ENCODE measurements at regions not wholly inside any gene's neighbourhood (a gene's known extent, or its start where the extent isn't known, plus 50 kb on each side); places are given as distances from the start of the nearest gene placed in this dataset.
"Not testable (repeated sequence)": the region's sequence is repeated elsewhere in the genome, so short reads cannot be mapped to it uniquely, and the experiment has no call there.

- H3K4me3 ChIP-seq (ENCODE audit: low read depth, low read length): no peak overlapping the region
These were observed 1592.6 kb downstream of the GRIK2 start for GRCh38 chr6:102986086-102986485.

GRCh38 chr6:102984357-102984756, 1590.8 kb downstream of the GRIK2 start:
- DNase-seq (ENCODE audit: low read depth): no peak
- no peak overlapping the region for H3K4me3 ChIP-seq (ENCODE audit: low read depth, low read length)

More at GRCh38 chr6:102986086-102986485, 1592.6 kb downstream of the GRIK2 start:
- DNase-seq (ENCODE audit: low read depth): no peak

DNA sequence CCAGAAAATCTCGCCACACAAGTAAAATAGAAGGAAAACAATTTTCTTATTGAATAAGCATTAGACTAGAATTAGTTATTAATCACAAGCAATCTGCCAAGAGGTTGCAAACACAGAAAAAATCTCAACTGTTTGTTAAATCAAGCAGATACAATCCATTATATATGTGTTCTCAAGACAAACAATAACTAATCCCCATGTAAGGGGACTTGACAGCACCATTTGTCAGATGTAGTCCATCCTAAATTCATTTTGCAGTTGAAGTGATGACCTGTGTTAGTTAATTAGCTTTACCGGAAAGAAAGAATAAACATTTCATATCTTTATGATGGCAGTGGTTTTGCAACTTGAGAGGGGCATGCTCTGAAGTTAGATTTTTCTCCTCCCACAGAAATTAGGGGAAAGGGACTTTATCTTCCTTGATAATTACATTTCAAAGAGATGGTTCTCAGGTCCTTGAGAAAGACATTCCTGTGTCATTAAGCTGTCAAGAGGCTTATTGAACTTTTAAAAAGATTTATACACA, 1588.0 kb downstream of the GRIK2 start:
- H3K4me3 ChIP-seq (ENCODE audit: low read depth, low read length): no peak overlapping the region
- DNase-seq (ENCODE audit: low read depth): no peak

DNA sequence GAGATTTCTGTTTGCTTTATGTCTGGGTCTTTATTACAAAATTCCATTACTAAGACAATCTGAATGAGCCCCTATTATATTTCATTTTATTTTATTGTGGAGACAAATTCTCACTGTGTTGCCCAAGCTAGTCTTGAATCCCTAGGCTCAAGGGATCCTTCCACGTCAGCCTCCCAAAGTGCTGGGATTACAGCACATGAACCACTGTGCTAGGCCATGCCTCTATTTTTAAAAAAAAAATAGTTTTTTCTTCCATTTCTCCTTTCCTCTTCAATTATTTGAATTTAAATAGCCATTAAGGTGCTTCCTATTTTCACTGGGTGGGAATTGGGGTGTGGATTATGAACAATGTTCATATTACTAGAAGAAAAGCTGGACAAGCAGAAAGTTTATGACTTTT, 1587.4 kb downstream of the GRIK2 start:
- DNase-seq (ENCODE audit: low read depth): no peak
- H3K4me3 ChIP-seq (ENCODE audit: low read depth, low read length): no peak overlapping the region

- DNase-seq (ENCODE audit: low read depth): no peak
- H3K4me3 ChIP-seq (ENCODE audit: low read depth, low read length): no peak overlapping the region
These were observed 1568.4 kb downstream of the GRIK2 start for GRCh38 chr6:102961902-102962301.

DNA sequence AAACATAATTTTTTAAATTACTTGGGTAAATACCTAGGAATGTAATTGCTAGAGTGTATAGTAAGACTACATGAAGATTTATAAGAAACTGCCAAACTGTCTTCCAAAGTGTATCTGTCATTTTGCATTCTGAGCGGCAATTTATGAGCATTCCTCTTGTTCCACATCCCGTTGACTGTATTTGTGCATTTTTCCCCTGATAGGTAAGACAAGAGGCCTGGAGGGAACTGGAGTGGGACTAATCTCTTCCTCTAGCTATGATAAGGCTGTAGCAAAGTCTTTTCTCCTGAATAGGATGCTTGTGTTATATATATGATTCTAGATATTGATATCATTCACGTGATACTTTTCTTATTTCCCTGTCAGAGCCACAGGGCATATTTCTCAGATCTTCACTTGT, 1557.5 kb downstream of the GRIK2 start:
- H3K4me3 ChIP-seq (ENCODE audit: low read depth, low read length): no peak overlapping the region
- DNase-seq (ENCODE audit: low read depth): no peak

DNA sequence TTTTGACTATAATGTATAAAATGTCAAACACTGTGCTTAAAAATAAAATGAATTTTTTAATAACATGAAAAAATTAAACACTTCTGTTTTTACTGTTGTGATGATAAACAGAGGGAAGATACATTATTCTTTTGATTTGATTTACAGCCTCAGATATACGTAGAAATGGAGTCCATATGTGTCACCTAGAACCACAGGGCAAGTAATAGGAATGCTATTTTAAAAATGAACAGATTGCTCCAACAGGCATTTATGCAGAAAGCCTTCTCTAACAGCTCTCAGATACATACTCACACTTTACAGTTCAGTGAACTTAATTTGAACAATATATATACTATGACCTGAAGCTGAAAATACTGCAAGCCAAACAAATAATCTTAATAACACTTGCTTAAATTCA, 1551.0 kb downstream of the GRIK2 start:
- DNase-seq (ENCODE audit: low read depth): no peak
- no peak overlapping the region for H3K4me3 ChIP-seq (ENCODE audit: low read depth, low read length)

DNA sequence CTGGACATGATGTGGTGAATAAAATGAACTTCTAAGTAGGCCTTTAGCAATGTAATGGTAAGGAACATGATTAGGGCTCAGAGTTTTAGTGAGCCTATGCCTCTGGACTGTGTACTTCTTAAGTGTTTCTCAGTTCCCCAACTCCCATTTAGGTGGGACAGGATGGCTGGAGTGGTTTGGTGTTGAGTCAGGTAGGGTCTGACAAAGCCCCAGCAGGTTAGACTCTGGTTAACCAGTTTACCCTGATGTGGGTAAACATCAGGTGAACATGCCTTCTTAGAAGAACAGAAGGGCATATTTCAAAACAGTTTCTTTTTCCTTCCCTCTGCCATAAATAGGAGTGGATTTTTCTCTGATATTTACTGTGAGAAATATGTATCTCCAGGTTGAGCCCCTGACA, 1548.7 kb downstream of the GRIK2 start:
- no peak for DNase-seq (ENCODE audit: low read depth)
- no peak overlapping the region for H3K4me3 ChIP-seq (ENCODE audit: low read depth, low read length)

- no peak for DNase-seq (ENCODE audit: low read depth)
- no peak overlapping the region for H3K4me3 ChIP-seq (ENCODE audit: low read depth, low read length)
These were observed 1543.5 kb downstream of the GRIK2 start for GRCh38 chr6:102936959-102937358.

DNA sequence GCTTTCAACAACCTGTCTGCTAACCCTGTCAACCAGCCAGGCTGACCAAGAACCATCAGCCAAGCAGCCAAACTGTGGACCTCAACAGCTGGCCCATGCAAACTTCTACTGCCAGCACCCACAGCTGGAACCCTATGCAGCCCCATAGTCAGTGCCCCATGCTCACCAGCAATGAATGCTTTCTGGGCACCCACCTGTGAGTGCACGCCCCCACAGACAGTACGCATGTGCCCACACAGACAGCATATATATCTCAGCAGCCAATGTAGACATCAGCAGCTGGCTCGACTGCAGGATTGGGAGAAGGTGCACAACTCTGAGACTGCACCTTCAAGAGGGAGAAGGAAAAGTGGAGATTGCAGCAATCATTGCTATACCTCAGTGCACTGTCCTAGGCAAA, 1534.6 kb downstream of the GRIK2 start:
- no peak for DNase-seq (ENCODE audit: low read depth)
- H3K4me3 ChIP-seq (ENCODE audit: low read depth, low read length): no peak overlapping the region

DNA sequence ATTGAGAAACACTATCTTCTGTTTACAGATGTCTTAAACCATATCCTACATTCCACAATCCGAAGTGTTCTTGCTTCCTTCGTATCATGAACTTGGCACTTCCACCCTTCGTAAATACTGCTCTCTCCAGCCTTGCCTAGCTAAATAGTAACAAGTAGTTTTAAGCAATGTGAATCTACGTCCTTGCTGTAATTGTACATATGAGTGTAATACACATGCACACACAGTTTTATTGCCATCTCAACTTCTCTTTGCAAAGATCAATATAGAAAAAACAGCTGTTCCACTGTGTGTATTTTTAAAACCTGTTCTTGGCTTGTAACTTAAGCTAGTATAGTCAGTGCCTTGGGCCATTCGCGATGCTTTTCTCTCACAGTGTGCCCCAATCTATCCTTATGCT, 1524.7 kb downstream of the GRIK2 start:
- no peak for DNase-seq (ENCODE audit: low read depth)

DNA sequence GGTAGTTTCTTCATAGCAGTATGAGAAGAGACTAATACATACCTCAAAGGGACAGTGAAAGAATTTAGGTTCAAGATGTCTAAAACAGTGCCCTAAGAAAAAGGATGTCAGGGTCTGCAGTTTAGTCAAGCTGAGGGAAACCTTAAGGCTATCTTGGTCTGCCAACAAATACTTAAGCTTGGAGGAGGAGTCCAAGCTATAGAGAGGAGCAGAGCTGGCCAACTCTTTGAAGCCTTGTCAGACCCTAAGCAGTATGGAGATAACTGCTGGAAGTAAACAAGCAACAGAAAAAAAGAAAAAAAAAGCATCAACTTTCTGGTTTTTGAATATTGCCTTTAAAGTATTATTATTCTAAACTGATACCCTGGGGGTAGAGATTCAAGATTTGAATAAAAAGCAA, 1518.1 kb downstream of the GRIK2 start:
- DNase-seq (ENCODE audit: low read depth): no peak

More for the DNA sequence above, 1524.7 kb downstream of the GRIK2 start:
- H3K4me3 ChIP-seq (ENCODE audit: low read depth, low read length): no peak overlapping the region

GRCh38 chr6:102910701-102911139, 1517.2 kb downstream of the GRIK2 start:
- not testable (repeated sequence) for H3K4me3 ChIP-seq (ENCODE audit: low read depth, low read length); DNase-seq (ENCODE audit: low read depth)

More for the DNA sequence above, 1518.1 kb downstream of the GRIK2 start:
- no peak overlapping the region for H3K4me3 ChIP-seq (ENCODE audit: low read depth, low read length)

DNA sequence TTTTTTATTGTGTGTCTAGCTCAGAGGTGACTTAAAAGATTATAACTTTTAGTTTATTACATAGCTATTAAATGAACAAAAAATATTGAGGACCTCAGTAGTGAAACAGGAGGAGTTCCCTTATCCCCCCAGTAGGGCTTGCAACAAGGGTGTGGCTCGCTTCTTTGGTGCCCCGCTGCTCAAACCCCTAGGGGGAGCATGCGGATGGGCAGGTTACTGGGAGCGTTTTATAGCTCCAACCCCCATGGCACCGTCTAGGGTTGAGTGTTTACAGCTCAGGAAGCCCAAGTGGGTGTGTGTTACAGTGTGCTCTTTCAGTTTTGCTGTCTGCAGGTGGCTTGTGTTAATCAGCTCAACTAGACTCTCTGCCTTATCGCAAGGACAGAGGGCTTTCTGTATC, 1513.7 kb downstream of the GRIK2 start:
- DNase-seq (ENCODE audit: low read depth): no peak
- H3K4me3 ChIP-seq (ENCODE audit: low read depth, low read length): no peak overlapping the region

- DNase-seq (ENCODE audit: low read depth): no peak
- no peak overlapping the region for H3K4me3 ChIP-seq (ENCODE audit: low read depth, low read length)
These were observed 1509.0 kb downstream of the GRIK2 start for GRCh38 chr6:102902471-102902870.

GRCh38 chr6:102895683-102896082, 1502.2 kb downstream of the GRIK2 start:
- H3K4me3 ChIP-seq (ENCODE audit: low read depth, low read length): no peak overlapping the region
- no peak for DNase-seq (ENCODE audit: low read depth)

GRCh38 chr6:102885165-102885564, 1491.7 kb downstream of the GRIK2 start:
- no peak for DNase-seq (ENCODE audit: low read depth)
- H3K4me3 ChIP-seq (ENCODE audit: low read depth, low read length): no peak overlapping the region

- H3K4me3 ChIP-seq (ENCODE audit: low read depth, low read length): no peak overlapping the region
- no peak for DNase-seq (ENCODE audit: low read depth)
These were observed 1459.9 kb downstream of the GRIK2 start for GRCh38 chr6:102853249-102853955.

- H3K4me3 ChIP-seq (ENCODE audit: low read depth, low read length): no peak overlapping the region
- DNase-seq (ENCODE audit: low read depth): no peak
These were observed 1455.3 kb downstream of the GRIK2 start for GRCh38 chr6:102848796-102849195.

GRCh38 chr6:102848210-102848609, 1454.7 kb downstream of the GRIK2 start:
- DNase-seq (ENCODE audit: low read depth): no peak
- no peak overlapping the region for H3K4me3 ChIP-seq (ENCODE audit: low read depth, low read length)

DNA sequence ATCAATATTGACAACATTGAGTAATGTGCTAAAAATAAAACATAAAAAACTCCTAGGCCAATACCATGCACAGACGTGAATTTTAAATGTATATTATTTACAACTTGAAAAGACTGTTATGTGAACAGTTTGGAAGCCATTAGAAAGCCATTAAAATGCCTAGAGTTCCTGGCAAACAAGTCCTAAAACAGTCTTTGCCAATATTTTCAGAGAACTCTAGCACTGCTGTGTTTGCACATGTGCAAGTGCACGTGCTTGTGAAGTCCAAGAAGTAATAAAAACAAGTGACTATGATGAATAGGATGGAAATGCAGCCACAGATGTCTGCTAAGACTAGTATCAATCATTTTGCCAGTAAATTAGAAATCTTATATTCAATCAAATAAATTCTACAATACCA, 1447.6 kb downstream of the GRIK2 start:
- H3K4me3 ChIP-seq (ENCODE audit: low read depth, low read length): no peak overlapping the region
- no peak for DNase-seq (ENCODE audit: low read depth)

Data from skeletal muscle cell (primary cell).